Stomach (tissue), 8 donors: ENCODE measurements at regions not wholly inside any gene's neighbourhood (a gene's known extent, or its start where the extent isn't known, plus 50 kb on each side); places are given as distances from the start of the nearest gene placed in this dataset.
"Not testable (repeated sequence)": the region's sequence is repeated elsewhere in the genome, so short reads cannot be mapped to it uniquely, and the experiment has no call there.

ENCODE experiments used
- DNase-seq, 2 donors: peaks; one replicate each; pipeline versions ENCODE4 v3.0.0 to v3.0.0-alpha.2; 2013 to 2019
- H3K27ac ChIP-seq, 5 donors: fragments of 200-600 bp in 4 of 5; sonication (generic) in 4 of 5; one replicate each; pipeline ENCODE4 v1.5.1; 2013 to 2019; ENCODE audit warnings: mild to moderate bottlenecking in 1 of 5, moderate library complexity in 1 of 5
- H3K27me3 ChIP-seq, 3 donors: fragments of 200-600 bp; sonication (generic); one replicate each; pipeline ENCODE4 v1.5.1; 2017 to 2019; ENCODE audit warnings: mixed run types in 1 of 3
- H3K36me3 ChIP-seq, 4 donors: fragments of 200-600 bp; sonication (generic); 1 replicate in 3 of 4; 2 replicates in 1 of 4; pipeline ENCODE4 v1.5.1; 2016 to 2019
- H3K4me1 ChIP-seq, 4 donors: fragments of 200-600 bp; sonication (generic); one replicate each; pipeline ENCODE4 v1.5.1; 2016 to 2019
- H3K4me3 ChIP-seq, 4 donors: fragments of 200-600 bp; sonication (generic) in 3 of 4; one replicate each; pipeline ENCODE4 v1.5.1; 2016 to 2019; ENCODE audit warnings: mild to moderate bottlenecking in 1 of 4
- H3K9me3 ChIP-seq, 4 donors: fragments of 200-600 bp; sonication (generic); one replicate each; pipeline ENCODE4 v1.5.1; 2016 to 2019
- CTCF ChIP-seq, 7 experiments: fragments of 450-650 bp in 4 of 7; fragments of 200-600 bp in 3 of 7; sonication (generic) in 3 of 7; IDR thresholded peaks; one replicate each; pipeline ENCODE4 v1.5.1; 2016 to 2019; ENCODE audit warnings: antibody characterized with exemption in 7 of 7, control low read depth in 2 of 7, mild to moderate bottlenecking in 1 of 7
- EP300 ChIP-seq: sonication (generic); formaldehyde crosslinking; IDR thresholded peaks from one replicate; pipeline ENCODE4 v1.6.1; 2017; ENCODE audit warnings: antibody characterized with exemption
- POLR2A ChIP-seq, 4 donors: fragments of 450-650 bp; IDR thresholded peaks; one replicate each; pipeline ENCODE4 v1.6.1; 2016; ENCODE audit warnings: antibody characterized with exemption in 4 of 4, control low read depth in 2 of 4, mild to moderate bottlenecking in 1 of 4, moderate library complexity in 1 of 4
- POLR2AphosphoS5 ChIP-seq, 3 donors: sonication (generic); formaldehyde crosslinking; IDR thresholded peaks; one replicate each; pipeline ENCODE4 v1.6.1; 2016; ENCODE audit warnings: antibody characterized with exemption in 3 of 3
- WGBS, 5 donors: extraction: QIAGEN DNeasy Blood & Tissue Kit in 3 of 5; methylation state at CpG; one replicate each; pipeline versions ENCODE4 v1.1.5 to v1.1.7; 2013 to 2018; 5-methylcytosine and 5-hydroxymethylcytosine counted together
- intact Hi-C: fragments of 100-400 bp; cut with DNase I; formaldehyde crosslinking; loops from one replicate; pipeline ENCODE4 v1.15.1; 2023; ENCODE audit warnings: low total_unique reads
- donor health status: healthy with polysubstance abuse.
- donor health status: Bipolar disorder and iron deficiency.
- donor health status: healthy.

DNA sequence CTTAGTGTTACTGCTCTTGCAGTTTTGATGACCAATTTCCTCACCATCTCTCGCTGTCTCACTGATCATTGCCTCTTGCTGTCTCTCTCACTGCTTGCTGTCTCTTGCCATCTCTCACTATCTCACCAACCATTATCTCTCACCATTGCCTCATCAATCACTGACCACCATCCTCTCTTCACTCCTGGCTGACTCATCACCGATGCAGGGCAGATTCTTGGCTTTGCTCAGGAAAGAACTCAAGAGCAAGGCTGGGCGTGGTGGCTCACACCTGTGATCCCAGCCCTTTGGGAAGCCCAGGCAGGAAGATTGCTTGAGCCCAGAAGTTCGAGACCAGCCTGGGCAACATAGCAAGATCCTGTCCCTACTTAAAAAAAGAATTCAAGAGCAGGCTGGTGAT, 66.3 kb upstream of the SYN3 start:
- 83 to 87% (median 85%) methylated on average over 4 of the region's 4 CpGs for WGBS, 5 donors
- peaks cover 0 to 2% (median 0%) of the 10 kb centered on the region in 3 donors for H3K27me3 ChIP-seq
- intact Hi-C loops: no loop called here

DNA sequence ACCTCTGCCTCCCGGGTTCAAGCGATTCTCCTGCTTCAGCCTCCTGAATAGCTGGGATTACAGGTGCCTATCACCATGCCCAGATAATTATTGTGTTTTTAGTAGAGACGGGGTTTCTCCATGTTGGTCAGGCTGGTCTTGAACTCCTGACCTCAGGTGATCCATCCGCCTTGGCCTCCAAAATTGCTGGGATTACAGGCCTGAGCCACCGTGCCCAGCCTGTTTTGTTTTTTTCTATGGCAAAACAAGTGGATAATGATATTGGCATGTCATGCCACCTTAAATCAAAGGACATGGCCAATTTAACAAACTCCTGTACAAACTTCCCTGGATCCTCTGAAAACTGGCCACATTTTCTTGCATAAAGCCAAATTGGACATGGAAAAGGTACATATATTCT, 64.3 kb upstream of the SYN3 start:
- 91 to 96% (median 93%) methylated on average over 5 of the region's 5 CpGs for WGBS, 5 donors
- intact Hi-C loops: not testable (repeated sequence)

More for the DNA sequence above, 66.3 kb upstream of the SYN3 start:
- Histone ChIP-seq H3K4me3 (no peak overlapping the region), H3K27ac (no peak overlapping the region), H3K36me3 (no peaks in the 10 kb centered on the region), H3K4me1 (no peaks in the 10 kb centered on the region), H3K9me3 (no peaks in the 10 kb centered on the region)
- TF ChIP-seq CTCF (IDR thresholded peaks at IDR 0.05): no peak
- no peak for TF ChIP-seq EP300
- TF ChIP-seq POLR2AphosphoS5 (IDR thresholded peaks at IDR 0.05): no peak
- TF ChIP-seq POLR2A (IDR thresholded peaks at IDR 0.05): no peak
- no peak for DNase-seq

DNA sequence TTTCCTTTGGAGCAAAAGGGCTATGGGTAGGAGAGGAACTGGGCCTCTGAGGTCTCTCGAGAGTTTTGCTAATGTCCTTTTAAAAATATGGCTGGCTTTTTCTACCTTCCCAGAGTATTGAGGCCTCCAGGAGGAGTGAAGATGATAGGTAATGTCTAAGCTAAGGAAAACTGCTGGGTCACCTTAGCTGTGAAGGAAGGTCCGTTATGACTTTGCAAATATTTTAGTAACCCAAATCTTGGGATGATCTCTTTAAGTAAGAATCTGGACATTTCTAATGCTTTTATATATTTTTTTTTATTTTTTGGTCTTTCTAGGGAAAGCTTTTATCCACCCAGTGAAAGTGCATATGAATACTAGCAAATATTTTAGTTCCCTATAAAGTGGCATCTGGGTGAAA, 60.9 kb upstream of the SYN3 start:
- intact Hi-C loops: no loop called here
- Histone ChIP-seq H3K4me3 (no peak overlapping the region), H3K27ac (no peak overlapping the region), H3K9me3 (no peaks in the 10 kb centered on the region), H3K27me3 (no peaks in the 10 kb centered on the region), H3K36me3 (no peaks in the 10 kb centered on the region), H3K4me1 (no peaks in the 10 kb centered on the region)
- no peak for TF ChIP-seq POLR2A (IDR thresholded peaks at IDR 0.05)
- no peak for TF ChIP-seq CTCF (IDR thresholded peaks at IDR 0.05)
- TF ChIP-seq POLR2AphosphoS5 (IDR thresholded peaks at IDR 0.05): no peak
- no peak for TF ChIP-seq EP300
- 79 to 92% (median 88%) methylated on average over 2 of the region's 2 CpGs for WGBS, 5 donors
- no peak for DNase-seq

More for the DNA sequence above, 64.3 kb upstream of the SYN3 start:
- not testable (repeated sequence) for DNase-seq, H3K36me3 ChIP-seq, H3K4me1 ChIP-seq, H3K27ac ChIP-seq, H3K27me3 ChIP-seq, H3K9me3 ChIP-seq, H3K4me3 ChIP-seq

DNA sequence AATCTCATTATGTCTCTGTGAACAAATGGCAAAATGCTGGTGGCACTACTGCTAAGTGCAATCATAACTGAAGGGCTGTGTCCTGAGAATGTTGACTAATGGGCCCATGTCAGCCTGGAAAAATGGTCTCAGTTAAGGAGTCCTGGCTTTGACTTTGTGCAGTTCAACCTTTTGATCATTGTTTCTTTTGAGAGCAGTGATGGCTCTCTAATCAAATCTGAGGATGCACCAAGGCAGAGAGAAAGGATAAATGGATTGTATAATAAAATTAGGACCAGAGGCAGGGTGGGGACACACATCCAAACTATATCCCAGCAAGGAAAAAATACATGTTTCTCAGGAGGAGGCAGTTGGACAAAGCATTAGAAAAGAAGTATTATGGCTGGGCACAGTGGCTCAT, 59.6 kb upstream of the SYN3 start:
- intact Hi-C loops: no loop called here
- Histone ChIP-seq H3K4me3 (no peak overlapping the region), H3K36me3 (no peaks in the 10 kb centered on the region), H3K9me3 (no peaks in the 10 kb centered on the region), H3K4me1 (no peaks in the 10 kb centered on the region), H3K27ac (no peak overlapping the region), H3K27me3 (no peaks in the 10 kb centered on the region)
- DNase-seq: no peak
- TF ChIP-seq POLR2AphosphoS5 (IDR thresholded peaks at IDR 0.05): no peak

GRCh38 chr22:33116841-33117547, 58.8 kb upstream of the SYN3 start:
- H3K9me3 ChIP-seq: no peaks in the 10 kb centered on the region
- H3K27ac ChIP-seq: no peak overlapping the region
- no peak for DNase-seq
- WGBS, 5 donors: 49 to 72% (median 63%) methylated on average over 2 of the region's 2 CpGs
- H3K27me3 ChIP-seq: no peaks in the 10 kb centered on the region
- no peak overlapping the region for H3K4me3 ChIP-seq
- intact Hi-C loops: no loop called here
- H3K4me1 ChIP-seq: no peaks in the 10 kb centered on the region
- H3K36me3 ChIP-seq: no peaks in the 10 kb centered on the region
- no peak for TF ChIP-seq EP300
- no peak for TF ChIP-seq POLR2A (IDR thresholded peaks at IDR 0.05)
- TF ChIP-seq POLR2AphosphoS5 (IDR thresholded peaks at IDR 0.05): no peak

GRCh38 chr22:33114565-33114964, 56.4 kb upstream of the SYN3 start:
- Histone ChIP-seq H3K36me3 (no peaks in the 10 kb centered on the region), H3K4me1 (no peaks in the 10 kb centered on the region), H3K4me3 (no peak overlapping the region), H3K9me3 (no peaks in the 10 kb centered on the region), H3K27ac (no peak overlapping the region), H3K27me3 (no peaks in the 10 kb centered on the region)
- intact Hi-C loops: no loop called here
- TF ChIP-seq CTCF (IDR thresholded peaks at IDR 0.05): no peak
- TF ChIP-seq EP300: no peak
- no peak for TF ChIP-seq POLR2AphosphoS5 (IDR thresholded peaks at IDR 0.05)
- TF ChIP-seq POLR2A (IDR thresholded peaks at IDR 0.05): no peak
- no peak for DNase-seq
